ENCODE measurements at regions not wholly inside any gene's neighbourhood (a gene's known extent, or its start where the extent isn't known, plus 50 kb on each side); places are given as distances from the start of the nearest gene placed in this dataset.

DNA sequence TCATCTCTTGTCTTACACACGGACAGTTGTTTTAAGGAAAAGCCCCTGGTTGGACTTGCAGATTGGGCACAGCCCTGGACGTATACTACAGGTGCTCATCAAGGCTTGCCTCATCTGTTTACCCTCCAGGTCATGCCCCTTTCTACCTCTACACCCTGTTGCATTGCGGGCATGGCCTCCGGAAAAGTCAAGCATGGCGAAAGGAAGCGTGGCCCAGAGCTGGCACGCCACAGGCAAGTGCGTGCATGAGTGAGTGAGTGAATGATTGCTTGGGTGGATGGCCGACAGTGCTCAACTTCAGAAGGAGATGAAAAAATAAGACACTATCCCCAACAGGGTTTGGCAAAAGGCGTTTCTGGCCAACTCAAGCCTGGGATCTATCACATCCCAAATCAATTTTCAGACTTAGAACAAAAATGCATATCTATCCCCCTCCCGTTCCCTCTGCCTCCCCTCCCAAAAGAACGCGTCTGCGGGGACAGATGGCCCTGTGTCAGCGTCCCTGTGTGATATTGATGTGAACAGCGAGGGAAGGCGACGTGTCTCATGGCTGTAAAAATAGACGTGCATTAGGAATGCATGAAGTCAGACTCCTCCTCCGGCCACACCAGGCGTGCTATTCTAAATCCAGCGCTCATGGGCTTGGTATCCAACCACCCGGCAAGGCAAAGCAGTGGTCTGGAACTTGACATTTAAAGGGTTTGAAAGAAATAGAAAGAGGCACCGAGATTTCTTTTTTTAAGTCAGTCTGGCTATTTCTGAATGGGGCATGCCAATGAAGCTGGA lies 96.0 kb downstream of the RPLP1 start:
- H3K4me1 Mint-ChIP-seq (ENCODE audit: low read depth, unreplicated experiment): peaks cover 2% of the 10 kb centered on the region
- TF ChIP-seq, protein P1, sequence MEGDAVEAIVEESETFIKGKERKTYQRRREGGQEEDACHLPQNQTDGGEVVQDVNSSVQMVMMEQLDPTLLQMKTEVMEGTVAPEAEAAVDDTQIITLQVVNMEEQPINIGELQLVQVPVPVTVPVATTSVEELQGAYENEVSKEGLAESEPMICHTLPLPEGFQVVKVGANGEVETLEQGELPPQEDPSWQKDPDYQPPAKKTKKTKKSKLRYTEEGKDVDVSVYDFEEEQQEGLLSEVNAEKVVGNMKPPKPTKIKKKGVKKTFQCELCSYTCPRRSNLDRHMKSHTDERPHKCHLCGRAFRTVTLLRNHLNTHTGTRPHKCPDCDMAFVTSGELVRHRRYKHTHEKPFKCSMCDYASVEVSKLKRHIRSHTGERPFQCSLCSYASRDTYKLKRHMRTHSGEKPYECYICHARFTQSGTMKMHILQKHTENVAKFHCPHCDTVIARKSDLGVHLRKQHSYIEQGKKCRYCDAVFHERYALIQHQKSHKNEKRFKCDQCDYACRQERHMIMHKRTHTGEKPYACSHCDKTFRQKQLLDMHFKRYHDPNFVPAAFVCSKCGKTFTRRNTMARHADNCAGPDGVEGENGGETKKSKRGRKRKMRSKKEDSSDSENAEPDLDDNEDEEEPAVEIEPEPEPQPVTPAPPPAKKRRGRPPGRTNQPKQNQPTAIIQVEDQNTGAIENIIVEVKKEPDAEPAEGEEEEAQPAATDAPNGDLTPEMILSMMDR (IDR thresholded peaks at IDR 0.05; ENCODE audit: unreplicated experiment): no peak
- BruUV-seq (replicated peaks): no TSS peak
- no peak overlapping the region for H3K4me3 Mint-ChIP-seq (ENCODE audit: low read depth, unreplicated experiment)
- H3K36me3 Mint-ChIP-seq (ENCODE audit: insufficient read depth, unreplicated experiment): no peaks in the 10 kb centered on the region
- H3K27me3 Mint-ChIP-seq (ENCODE audit: unreplicated experiment): peaks cover 49% of the 10 kb centered on the region
- intact Hi-C loops (cut with micrococcal nuclease; ENCODE audit: unreplicated experiment): no loop called here
- no peak for DNase-seq
- CTCF ChIA-PET: no interaction called here
- no peak overlapping the region for H3K27ac Mint-ChIP-seq (ENCODE audit: unreplicated experiment)
- peaks cover 12% of the 10 kb centered on the region for H3K9me3 Mint-ChIP-seq (ENCODE audit: low read depth, unreplicated experiment)

DNA sequence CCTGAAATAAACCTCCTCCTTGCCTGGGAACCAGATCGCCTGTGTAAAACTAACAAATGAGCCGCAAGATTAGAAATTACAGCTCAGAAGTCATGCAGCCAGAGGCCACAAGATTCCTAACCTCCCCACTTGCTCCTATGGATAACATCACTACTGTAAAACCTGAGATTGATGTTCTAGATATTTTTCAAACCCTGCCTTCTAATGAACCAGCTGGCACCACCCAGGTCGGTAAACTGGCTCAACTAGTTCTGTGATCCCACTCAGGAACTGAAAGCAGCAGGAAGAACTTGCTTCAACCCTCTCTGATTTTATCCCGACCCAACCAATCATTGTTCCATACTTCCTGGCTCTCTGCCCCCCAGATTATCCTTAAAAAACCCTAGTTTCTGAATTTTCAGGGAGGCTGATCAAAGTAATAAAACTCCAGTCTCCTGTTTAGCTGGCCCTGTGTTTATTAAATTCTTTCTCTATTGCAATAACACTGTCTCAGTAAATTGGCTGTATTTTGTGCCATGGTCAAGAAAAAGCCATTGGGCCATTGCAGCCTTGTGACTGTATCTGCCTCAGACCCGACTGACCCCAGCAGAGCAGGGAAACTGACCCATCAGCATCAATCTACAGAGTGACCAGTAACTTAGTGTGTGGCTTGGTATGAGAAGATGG lies 98.9 kb downstream of the RPLP1 start:
- Mint-ChIP-seq H3K27ac (ENCODE audit: unreplicated experiment) (no peak overlapping the region), H3K9me3 (ENCODE audit: low read depth, unreplicated experiment) (peaks cover 12% of the 10 kb centered on the region), H3K27me3 (ENCODE audit: unreplicated experiment) (peaks cover 32% of the 10 kb centered on the region), H3K36me3 (ENCODE audit: insufficient read depth, unreplicated experiment) (no peaks in the 10 kb centered on the region), H3K4me3 (ENCODE audit: low read depth, unreplicated experiment) (no peak overlapping the region), H3K4me1 (ENCODE audit: low read depth, unreplicated experiment) (peaks cover 32% of the 10 kb centered on the region)
- TF ChIP-seq, protein P1 (IDR thresholded peaks at IDR 0.05; ENCODE audit: unreplicated experiment): no peak
- CTCF ChIA-PET: interaction anchor here (0.9 to 1.1 kb wide), 2 partner anchors 9 to 71 kb away, joined by 3 read pairs; no protein-coding TSS in a partner anchor
- no TSS peak for BruUV-seq (replicated peaks)
- intact Hi-C loops (cut with micrococcal nuclease; ENCODE audit: unreplicated experiment): no loop called here
- peak; percentile 35 for DNase-seq

DNA sequence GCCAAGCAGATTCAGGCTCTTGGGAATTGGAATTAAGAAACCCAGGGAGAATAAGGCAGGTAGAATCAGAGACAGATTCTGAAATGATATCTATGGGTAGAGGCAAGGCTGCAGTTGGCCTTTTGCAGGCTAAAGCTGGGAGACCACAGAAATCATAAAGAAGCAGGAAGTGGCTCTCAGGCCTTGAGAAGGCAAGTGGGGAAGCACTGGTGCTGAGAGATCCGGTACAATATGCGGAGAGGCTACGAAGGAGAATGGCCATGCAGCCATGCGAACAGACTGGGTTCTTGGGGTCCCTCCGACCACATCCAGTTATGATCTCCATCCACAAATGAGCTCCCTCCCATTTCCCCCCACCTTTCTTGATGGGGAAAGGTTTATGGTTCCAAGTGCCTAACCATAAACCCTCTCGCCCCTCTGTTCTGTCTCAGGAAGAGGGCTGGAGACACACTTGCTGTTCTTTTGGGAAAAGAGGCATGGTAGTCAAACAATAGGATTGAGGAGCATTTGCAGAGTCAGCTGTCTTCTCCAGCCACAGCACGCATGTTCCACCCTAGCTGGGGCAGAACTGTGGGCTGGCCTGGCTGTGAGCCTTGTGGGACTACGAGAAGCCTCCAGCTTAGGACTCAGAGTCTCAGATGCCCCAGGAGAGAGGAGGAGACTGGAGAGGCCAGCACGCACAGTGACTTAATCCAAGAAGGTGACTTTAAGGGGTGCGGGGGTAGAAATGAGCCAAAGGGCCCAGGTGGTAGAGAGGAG lies 99.6 kb downstream of the RPLP1 start:
- Mint-ChIP-seq H3K4me3 (ENCODE audit: low read depth, unreplicated experiment) (no peak overlapping the region), H3K27me3 (ENCODE audit: unreplicated experiment) (peaks cover 32% of the 10 kb centered on the region)
- no TSS peak for BruUV-seq (replicated peaks)

DNA sequence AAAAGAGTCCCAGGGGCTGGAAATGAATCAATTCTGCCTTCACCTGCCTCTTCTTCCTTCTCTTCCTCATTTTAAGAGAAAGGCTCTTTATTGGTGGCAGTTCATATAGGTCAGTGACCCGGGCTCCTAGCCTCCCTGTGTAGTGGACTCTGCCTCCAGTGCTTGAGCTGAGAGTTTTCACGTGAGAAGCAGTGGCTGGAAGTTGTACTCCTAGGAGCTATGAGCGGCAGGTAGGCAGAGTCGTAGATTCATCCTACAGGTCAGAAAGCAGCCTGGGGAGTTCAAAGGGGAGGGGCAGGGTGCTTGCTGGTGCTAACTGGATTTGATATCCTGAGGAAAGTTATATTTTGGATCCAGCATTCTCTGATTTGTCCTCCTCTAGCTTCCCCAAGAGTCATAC lies 101.1 kb downstream of the RPLP1 start:
- Mint-ChIP-seq H3K9me3 (ENCODE audit: low read depth, unreplicated experiment) (peaks cover 12% of the 10 kb centered on the region), H3K36me3 (ENCODE audit: insufficient read depth, unreplicated experiment) (peaks cover 6% of the 10 kb centered on the region), H3K4me3 (ENCODE audit: low read depth, unreplicated experiment) (no peak overlapping the region), H3K27me3 (ENCODE audit: unreplicated experiment) (peaks cover 21% of the 10 kb centered on the region), H3K4me1 (ENCODE audit: low read depth, unreplicated experiment) (peaks cover 53% of the 10 kb centered on the region), H3K27ac (ENCODE audit: unreplicated experiment) (no peak overlapping the region)
- no TSS peak for BruUV-seq (replicated peaks)
- CTCF ChIA-PET: interaction anchor here (0.6 to 1.3 kb wide), 2 partner anchors 54 to 511 kb away, joined by 3 to 8 read pairs; no protein-coding TSS in a partner anchor
- DNase-seq: no peak
- TF ChIP-seq, protein P1 (IDR thresholded peaks at IDR 0.05; ENCODE audit: unreplicated experiment): no peak
- intact Hi-C loops (cut with micrococcal nuclease; ENCODE audit: unreplicated experiment): no loop called here

More for the DNA sequence above, 99.6 kb downstream of the RPLP1 start:
- H3K27ac Mint-ChIP-seq (ENCODE audit: unreplicated experiment): no peak overlapping the region
- peaks cover 39% of the 10 kb centered on the region for H3K4me1 Mint-ChIP-seq (ENCODE audit: low read depth, unreplicated experiment)
- intact Hi-C loops (cut with micrococcal nuclease; ENCODE audit: unreplicated experiment): no loop called here
- peaks cover 12% of the 10 kb centered on the region for H3K9me3 Mint-ChIP-seq (ENCODE audit: low read depth, unreplicated experiment)
- DNase-seq: no peak
- no peaks in the 10 kb centered on the region for H3K36me3 Mint-ChIP-seq (ENCODE audit: insufficient read depth, unreplicated experiment)
- CTCF ChIA-PET: interaction anchor here (0.9 to 1.1 kb wide), 2 partner anchors 9 to 71 kb away, joined by 3 read pairs; no protein-coding TSS in a partner anchor
- TF ChIP-seq, protein P1 (IDR thresholded peaks at IDR 0.05; ENCODE audit: unreplicated experiment): no peak

All from Calu3 (cell line).